ENCODE measurements at regions not wholly inside any gene's neighbourhood (a gene's known extent, or its start where the extent isn't known, plus 50 kb on each side); places are given as distances from the start of the nearest gene placed in this dataset.

DNA sequence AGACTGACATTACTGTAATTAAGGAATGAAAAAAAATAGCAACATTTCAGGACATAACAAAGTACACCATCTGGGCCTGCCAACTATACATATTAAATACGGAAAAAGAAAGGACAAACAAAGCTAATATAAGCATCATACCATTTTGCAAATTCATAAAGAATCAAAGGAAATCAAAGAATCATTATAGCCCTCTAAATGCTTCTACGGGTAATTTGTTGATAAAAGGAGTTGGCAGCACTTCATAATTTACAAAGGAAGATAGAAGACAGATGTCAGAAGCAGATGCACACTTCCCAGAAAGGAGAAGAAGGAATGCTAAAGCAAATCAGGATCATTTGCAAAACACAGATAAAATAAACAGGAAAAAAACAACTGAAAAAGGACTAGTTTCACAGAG lies 1757.3 kb downstream of the PCDH7 start:
- Mint-ChIP-seq H3K27me3 (no peaks in the 10 kb centered on the region), H3K27ac (no peak overlapping the region), H3K36me3 (no peaks in the 10 kb centered on the region), H3K4me1 (no peaks in the 10 kb centered on the region), H3K9me3 (peaks cover 2 to 34% (median 13%) of the 10 kb centered on the region in 8 donors), H3K4me3 (no peak overlapping the region)
- intact Hi-C loops (cut with micrococcal nuclease) = no loop called here
- H3K4me3 ChIP-seq (ENCODE audit: low read length in 2 of 2) = no peak overlapping the region
- H3K9me3 ChIP-seq (ENCODE audit: control insufficient read depth in 1 of 2, low read length in 2 of 2) = no peaks in the 10 kb centered on the region
- H3K4me1 ChIP-seq (ENCODE audit: insufficient read depth, low read length) = no peaks in the 10 kb centered on the region
- no peak overlapping the region for H3K27ac ChIP-seq (ENCODE audit: low read depth, low read length)
- ChIA-PET CTCF (ENCODE audit: partially characterized antibody) (no interaction called here), POLR2A (ENCODE audit: partially characterized antibody) (no interaction called here)
- H3K36me3 ChIP-seq (ENCODE audit: insufficient read depth, low read length) = no peaks in the 10 kb centered on the region
- DNase-seq = no peak
- H3K27me3 ChIP-seq (ENCODE audit: insufficient read depth, low read length) = no peaks in the 10 kb centered on the region

DNA sequence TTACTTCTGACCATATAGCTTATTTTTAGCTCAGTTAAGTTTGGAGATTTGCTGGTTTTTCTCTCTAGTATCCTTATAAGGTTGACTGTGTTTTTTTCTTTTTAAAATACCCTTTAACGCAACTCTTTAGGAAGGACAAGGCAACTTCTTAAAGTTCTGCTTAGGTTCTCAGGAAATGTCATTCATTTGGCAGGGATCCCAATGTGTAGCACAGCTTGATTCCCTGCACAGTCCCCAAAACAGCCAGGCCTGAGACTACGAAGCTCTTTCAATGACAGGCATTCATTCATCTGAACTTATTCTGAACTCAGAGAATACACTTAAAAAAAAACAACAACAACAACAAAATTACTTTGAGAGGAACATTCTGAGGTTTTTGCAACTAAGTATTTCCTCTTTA lies 1765.8 kb downstream of the PCDH7 start:
- no peaks in the 10 kb centered on the region for H3K36me3 ChIP-seq (ENCODE audit: insufficient read depth, low read length)
- H3K4me3 Mint-ChIP-seq = no peak overlapping the region
- no peaks in the 10 kb centered on the region for H3K27me3 ChIP-seq (ENCODE audit: insufficient read depth, low read length)
- no peak overlapping the region for H3K4me3 ChIP-seq (ENCODE audit: low read length in 2 of 2)
- CTCF ChIA-PET (ENCODE audit: partially characterized antibody) = no interaction called here
- no peak overlapping the region for H3K27ac Mint-ChIP-seq
- no peak overlapping the region for H3K27ac ChIP-seq (ENCODE audit: low read depth, low read length)
- POLR2A ChIA-PET (ENCODE audit: partially characterized antibody) = no interaction called here
- H3K36me3 Mint-ChIP-seq = no peaks in the 10 kb centered on the region
- intact Hi-C loops (cut with micrococcal nuclease) = no loop called here
- H3K27me3 Mint-ChIP-seq = no peaks in the 10 kb centered on the region
- no peaks in the 10 kb centered on the region for H3K9me3 ChIP-seq (ENCODE audit: control insufficient read depth in 1 of 2, low read length in 2 of 2)
- peaks cover 2 to 19% (median 8%) of the 10 kb centered on the region in 8 donors for H3K9me3 Mint-ChIP-seq
- H3K4me1 Mint-ChIP-seq = no peaks in the 10 kb centered on the region
- no peaks in the 10 kb centered on the region for H3K4me1 ChIP-seq (ENCODE audit: insufficient read depth, low read length)
- DNase-seq = no peak

DNA sequence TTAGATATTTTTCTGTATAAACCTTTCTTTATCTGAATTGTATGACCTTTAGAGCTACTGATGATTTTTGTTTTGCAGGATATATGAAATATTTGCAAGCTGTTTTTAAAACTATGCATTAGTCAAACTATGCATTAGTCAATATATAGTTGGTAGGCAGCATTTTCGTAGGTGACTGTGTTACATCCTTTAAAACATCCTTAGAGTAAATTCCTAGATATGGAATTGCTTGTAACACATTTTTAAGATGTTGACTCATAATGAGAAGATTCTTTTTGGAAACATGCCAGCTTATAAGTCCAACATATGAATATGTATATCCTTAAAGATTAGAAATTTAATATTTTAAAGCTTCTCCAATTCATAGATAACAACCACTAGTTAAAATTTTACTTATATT lies 1768.5 kb downstream of the PCDH7 start:
- Histone ChIP-seq H3K4me1 (ENCODE audit: insufficient read depth, low read length) (no peaks in the 10 kb centered on the region), H3K27ac (ENCODE audit: low read depth, low read length) (no peak overlapping the region), H3K9me3 (ENCODE audit: control insufficient read depth in 1 of 2, low read length in 2 of 2) (no peaks in the 10 kb centered on the region), H3K27me3 (ENCODE audit: insufficient read depth, low read length) (no peaks in the 10 kb centered on the region), H3K4me3 (ENCODE audit: low read length in 2 of 2) (no peak overlapping the region), H3K36me3 (ENCODE audit: insufficient read depth, low read length) (no peaks in the 10 kb centered on the region)
- CTCF ChIA-PET (ENCODE audit: partially characterized antibody) = no interaction called here
- Mint-ChIP-seq H3K27me3 (no peaks in the 10 kb centered on the region), H3K27ac (no peak overlapping the region), H3K4me1 (no peaks in the 10 kb centered on the region), H3K36me3 (no peaks in the 10 kb centered on the region), H3K9me3 (peaks cover 0 to 20% (median 5%) of the 10 kb centered on the region in 8 donors), H3K4me3 (no peak overlapping the region)
- POLR2A ChIA-PET (ENCODE audit: partially characterized antibody) = no interaction called here
- intact Hi-C loops (cut with micrococcal nuclease) = no loop called here
- no peak for DNase-seq

DNA sequence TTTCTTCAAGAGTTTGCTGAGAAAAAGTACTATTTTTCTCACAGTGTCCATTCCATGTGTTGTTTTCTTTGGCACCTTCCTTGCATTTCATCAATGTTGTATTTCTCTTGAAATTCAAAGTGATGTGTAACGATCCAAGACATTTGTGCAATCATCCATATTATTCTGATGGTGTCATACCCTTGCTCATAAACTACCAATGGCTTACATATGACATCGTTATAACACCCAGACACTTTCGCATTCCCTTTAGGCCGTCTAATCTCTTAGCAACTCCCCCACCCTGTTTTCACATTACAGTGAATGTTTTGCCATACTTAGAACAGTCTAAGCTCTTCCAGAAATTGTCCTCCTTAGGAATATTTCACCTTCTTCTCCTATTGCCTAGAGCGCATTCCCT lies 1779.0 kb downstream of the PCDH7 start:
- Mint-ChIP-seq H3K36me3 (no peaks in the 10 kb centered on the region), H3K4me1 (no peaks in the 10 kb centered on the region)

DNA sequence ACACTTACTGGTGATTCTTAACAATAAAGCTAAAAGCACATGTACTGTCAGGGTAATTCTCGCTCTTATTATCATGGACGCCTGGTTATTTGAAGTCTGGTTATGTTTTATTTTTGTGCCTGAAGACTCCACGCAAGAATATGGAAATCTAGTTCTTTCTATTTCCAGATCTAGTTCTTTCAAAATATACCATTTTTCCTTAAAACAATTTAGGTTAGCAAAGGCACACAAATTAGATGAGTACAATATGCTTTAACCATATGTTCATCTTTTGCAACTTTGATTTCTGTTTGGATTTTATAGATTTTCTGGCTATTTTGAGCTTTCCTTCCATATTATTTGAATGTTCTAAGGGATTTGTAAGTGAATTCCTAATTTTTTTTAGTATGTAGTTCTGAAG lies 1783.1 kb downstream of the PCDH7 start:
- no peaks in the 10 kb centered on the region for H3K4me1 ChIP-seq (ENCODE audit: insufficient read depth, low read length)
- ChIA-PET CTCF (ENCODE audit: partially characterized antibody) (no interaction called here), POLR2A (ENCODE audit: partially characterized antibody) (no interaction called here)
- H3K27me3 ChIP-seq (ENCODE audit: insufficient read depth, low read length) = no peaks in the 10 kb centered on the region
- Mint-ChIP-seq H3K27ac (no peak overlapping the region), H3K4me3 (no peak overlapping the region), H3K36me3 (no peaks in the 10 kb centered on the region), H3K4me1 (no peaks in the 10 kb centered on the region), H3K9me3 (peaks cover 6 to 25% (median 19%) of the 10 kb centered on the region in 8 donors), H3K27me3 (no peaks in the 10 kb centered on the region)
- DNase-seq = no peak
- no peak overlapping the region for H3K27ac ChIP-seq (ENCODE audit: low read depth, low read length)
- no peaks in the 10 kb centered on the region for H3K36me3 ChIP-seq (ENCODE audit: insufficient read depth, low read length)
- H3K9me3 ChIP-seq (ENCODE audit: control insufficient read depth in 1 of 2, low read length in 2 of 2) = no peaks in the 10 kb centered on the region
- intact Hi-C loops (cut with micrococcal nuclease) = no loop called here
- H3K4me3 ChIP-seq (ENCODE audit: low read length in 2 of 2) = no peak overlapping the region

More for the DNA sequence above, 1779.0 kb downstream of the PCDH7 start:
- Mint-ChIP-seq H3K4me3 (no peak overlapping the region), H3K27me3 (no peaks in the 10 kb centered on the region), H3K9me3 (peaks cover 0 to 19% (median 7%) of the 10 kb centered on the region in 8 donors), H3K27ac (no peak overlapping the region)
- Histone ChIP-seq H3K4me3 (ENCODE audit: low read length in 2 of 2) (no peak overlapping the region), H3K9me3 (ENCODE audit: control insufficient read depth in 1 of 2, low read length in 2 of 2) (no peaks in the 10 kb centered on the region), H3K36me3 (ENCODE audit: insufficient read depth, low read length) (no peaks in the 10 kb centered on the region), H3K27ac (ENCODE audit: low read depth, low read length) (no peak overlapping the region), H3K4me1 (ENCODE audit: insufficient read depth, low read length) (no peaks in the 10 kb centered on the region), H3K27me3 (ENCODE audit: insufficient read depth, low read length) (no peaks in the 10 kb centered on the region)
- intact Hi-C loops (cut with micrococcal nuclease) = no loop called here
- CTCF ChIA-PET (ENCODE audit: partially characterized antibody) = no interaction called here
- DNase-seq = no peak
- POLR2A ChIA-PET (ENCODE audit: partially characterized antibody) = no interaction called here

DNA sequence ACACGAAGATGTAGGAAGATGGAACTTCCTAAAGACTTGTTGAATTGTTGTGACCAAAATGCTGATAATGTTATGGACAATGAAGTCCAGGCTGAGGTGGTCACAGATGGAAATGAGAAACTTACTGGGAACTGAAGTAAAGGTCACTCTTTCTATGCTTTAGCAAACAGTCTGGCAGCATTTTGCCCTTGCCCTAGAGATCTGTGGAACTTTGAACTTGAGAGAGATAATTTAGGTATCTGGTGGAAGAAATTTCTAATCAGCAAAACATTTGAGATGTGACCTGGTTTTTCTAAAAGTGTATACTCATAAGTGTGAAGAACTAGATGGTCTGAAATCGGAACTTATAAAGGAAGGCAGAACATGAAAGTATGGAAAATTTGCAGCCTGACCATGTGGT lies 1785.9 kb downstream of the PCDH7 start:
- Mint-ChIP-seq H3K36me3 (no peaks in the 10 kb centered on the region), H3K27me3 (no peaks in the 10 kb centered on the region), H3K4me1 (no peaks in the 10 kb centered on the region), H3K27ac (no peak overlapping the region), H3K9me3 (peaks cover 6 to 24% (median 17%) of the 10 kb centered on the region in 8 donors), H3K4me3 (no peak overlapping the region)
- no peaks in the 10 kb centered on the region for H3K36me3 ChIP-seq (ENCODE audit: insufficient read depth, low read length)
- no peaks in the 10 kb centered on the region for H3K27me3 ChIP-seq (ENCODE audit: insufficient read depth, low read length)
- no peak overlapping the region for H3K4me3 ChIP-seq (ENCODE audit: low read length in 2 of 2)
- no peaks in the 10 kb centered on the region for H3K4me1 ChIP-seq (ENCODE audit: insufficient read depth, low read length)
- CTCF ChIA-PET (ENCODE audit: partially characterized antibody) = no interaction called here
- DNase-seq = no peak
- peaks cover 0 to 5% of the 10 kb centered on the region in 2 donors for H3K9me3 ChIP-seq (ENCODE audit: control insufficient read depth in 1 of 2, low read length in 2 of 2)
- POLR2A ChIA-PET (ENCODE audit: partially characterized antibody) = no interaction called here
- H3K27ac ChIP-seq (ENCODE audit: low read depth, low read length) = no peak overlapping the region
- intact Hi-C loops (cut with micrococcal nuclease) = no loop called here

DNA sequence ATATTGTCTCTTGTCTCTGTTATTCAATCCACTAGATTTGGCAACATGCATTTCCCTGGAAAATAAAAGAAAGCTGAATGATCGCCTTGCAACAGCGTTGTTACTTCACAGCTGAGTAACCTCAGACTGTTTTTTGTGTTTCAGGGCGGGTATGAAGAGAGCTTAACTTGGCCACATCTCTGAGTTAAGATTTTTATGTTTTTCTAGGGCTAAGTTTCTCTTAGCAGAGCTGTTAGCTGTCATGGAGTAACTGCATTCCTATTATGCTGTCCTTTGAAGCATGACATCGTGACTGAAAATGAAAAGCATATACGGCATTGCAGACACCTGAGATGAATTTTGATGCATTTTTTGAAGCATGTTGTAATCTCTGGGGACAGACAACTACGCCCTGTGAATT lies 1798.9 kb downstream of the PCDH7 start:
- no peak overlapping the region for H3K27ac ChIP-seq (ENCODE audit: low read depth, low read length)
- Mint-ChIP-seq H3K9me3 (peaks cover 0 to 10% (median 5%) of the 10 kb centered on the region in 8 donors), H3K4me1 (no peaks in the 10 kb centered on the region), H3K4me3 (no peak overlapping the region), H3K36me3 (no peaks in the 10 kb centered on the region), H3K27ac (no peak overlapping the region), H3K27me3 (no peaks in the 10 kb centered on the region)
- CTCF ChIA-PET (ENCODE audit: partially characterized antibody) = no interaction called here
- H3K27me3 ChIP-seq (ENCODE audit: insufficient read depth, low read length) = no peaks in the 10 kb centered on the region
- POLR2A ChIA-PET (ENCODE audit: partially characterized antibody) = no interaction called here
- no peaks in the 10 kb centered on the region for H3K36me3 ChIP-seq (ENCODE audit: insufficient read depth, low read length)
- no peak overlapping the region for H3K4me3 ChIP-seq (ENCODE audit: low read length in 2 of 2)
- H3K9me3 ChIP-seq (ENCODE audit: control insufficient read depth in 1 of 2, low read length in 2 of 2) = no peaks in the 10 kb centered on the region
- H3K4me1 ChIP-seq (ENCODE audit: insufficient read depth, low read length) = no peaks in the 10 kb centered on the region
- no peak for DNase-seq
- intact Hi-C loops (cut with micrococcal nuclease) = no loop called here

DNA sequence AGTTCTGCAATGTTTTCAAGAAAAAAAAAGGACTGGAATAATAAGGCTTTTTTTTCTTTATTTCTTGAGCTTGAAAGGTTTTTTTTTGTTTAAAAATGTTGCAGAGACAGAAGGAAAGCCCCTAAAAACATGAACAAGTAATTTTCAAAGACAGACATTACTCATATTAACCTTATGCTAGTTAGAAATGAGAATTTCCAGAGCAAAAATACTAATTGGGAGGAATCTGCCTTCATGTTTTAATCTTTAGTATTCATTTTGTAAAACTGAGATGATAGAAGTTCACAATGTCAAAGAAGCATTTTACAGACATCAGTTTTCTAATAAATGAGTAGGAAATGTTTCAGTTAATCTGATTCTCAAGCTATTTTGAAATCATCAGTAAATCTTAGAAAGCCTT lies 1805.3 kb downstream of the PCDH7 start:
- Histone ChIP-seq H3K27ac (ENCODE audit: low read depth, low read length) (no peak overlapping the region), H3K36me3 (ENCODE audit: insufficient read depth, low read length) (no peaks in the 10 kb centered on the region), H3K4me3 (ENCODE audit: low read length in 2 of 2) (no peak overlapping the region), H3K27me3 (ENCODE audit: insufficient read depth, low read length) (no peaks in the 10 kb centered on the region), H3K9me3 (ENCODE audit: control insufficient read depth in 1 of 2, low read length in 2 of 2) (no peaks in the 10 kb centered on the region), H3K4me1 (ENCODE audit: insufficient read depth, low read length) (no peaks in the 10 kb centered on the region)
- no peak overlapping the region for H3K4me3 Mint-ChIP-seq
- no peaks in the 10 kb centered on the region for H3K36me3 Mint-ChIP-seq
- H3K27me3 Mint-ChIP-seq = no peaks in the 10 kb centered on the region
- H3K27ac Mint-ChIP-seq = no peak overlapping the region
- peaks cover 0 to 16% (median 6%) of the 10 kb centered on the region in 8 donors for H3K9me3 Mint-ChIP-seq
- ChIA-PET CTCF (ENCODE audit: partially characterized antibody) (interaction anchor here (0.6 kb wide), 1 partner anchor 281 kb away, joined by 3 read pairs; no protein-coding TSS in a partner anchor), POLR2A (ENCODE audit: partially characterized antibody) (no interaction called here)
- no peaks in the 10 kb centered on the region for H3K4me1 Mint-ChIP-seq
- intact Hi-C loops (cut with micrococcal nuclease) = no loop called here
- DNase-seq = no peak
